GM19351 (cell line): ENCODE measurements at regions not wholly inside any gene's neighbourhood (a gene's known extent, or its start where the extent isn't known, plus 50 kb on each side); places are given as distances from the start of the nearest gene placed in this dataset.
"Not testable (repeated sequence)": the region's sequence is repeated elsewhere in the genome, so short reads cannot be mapped to it uniquely, and the experiment has no call there.

Experiments
- ATAC-seq: cut with Tn5 transposase; IDR thresholded peaks from one replicate; pipeline ENCODE4 v1.9.1; 2021; ENCODE audit warnings: mild to moderate bottlenecking, moderate library complexity; ENCODE audit not compliant: unreplicated experiment

DNA sequence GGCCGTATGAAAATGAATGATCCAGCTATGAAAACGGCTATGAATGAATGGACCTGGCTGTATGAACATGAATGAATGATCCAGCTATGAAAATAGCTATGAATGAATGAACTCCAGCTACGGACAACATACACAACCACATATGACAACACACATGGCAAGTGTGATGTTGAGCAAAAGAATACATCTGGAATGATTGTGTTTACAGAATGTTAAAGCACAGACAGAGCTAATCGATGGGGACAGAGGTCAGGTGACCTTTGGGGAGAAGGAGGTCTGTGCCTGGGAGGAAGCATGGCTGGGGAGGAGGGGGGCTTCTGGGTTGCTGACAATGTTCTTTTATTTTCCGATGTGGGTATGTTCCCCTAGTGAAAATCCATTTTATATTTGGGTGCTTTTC is 174.0 kb upstream of the WSCD1 start:
- ATAC-seq: no peak

DNA sequence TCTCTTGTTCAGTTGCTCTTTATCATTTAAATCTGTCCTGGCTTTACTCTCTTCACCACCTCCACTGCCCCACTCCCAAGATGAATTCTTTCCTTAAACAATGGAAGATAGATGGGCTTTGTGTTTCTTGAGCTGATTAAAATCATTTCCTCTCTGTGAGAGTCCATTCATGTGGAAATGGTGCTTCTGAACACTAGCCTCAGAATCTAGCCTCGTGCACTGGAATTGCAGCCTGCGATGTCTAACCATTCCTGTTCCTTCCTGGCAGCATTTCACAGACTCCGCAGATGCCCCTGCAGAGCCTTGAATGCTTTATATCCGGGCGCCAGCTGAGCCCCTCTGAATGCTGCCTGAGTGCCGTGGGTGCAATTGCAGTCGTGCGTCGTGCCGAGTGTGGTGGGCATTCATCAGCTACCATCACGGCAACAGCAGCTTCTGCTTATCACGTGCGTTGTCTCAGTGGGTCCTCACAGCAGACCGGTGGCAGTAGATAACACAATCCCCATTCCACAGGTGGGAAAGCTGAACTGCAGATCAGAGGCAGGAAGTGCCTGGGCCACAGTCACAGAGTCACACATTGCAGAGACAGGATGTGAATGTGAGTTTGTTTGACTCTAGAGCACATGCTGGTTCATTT is 172.8 kb upstream of the WSCD1 start:
- ATAC-seq: no peak

DNA sequence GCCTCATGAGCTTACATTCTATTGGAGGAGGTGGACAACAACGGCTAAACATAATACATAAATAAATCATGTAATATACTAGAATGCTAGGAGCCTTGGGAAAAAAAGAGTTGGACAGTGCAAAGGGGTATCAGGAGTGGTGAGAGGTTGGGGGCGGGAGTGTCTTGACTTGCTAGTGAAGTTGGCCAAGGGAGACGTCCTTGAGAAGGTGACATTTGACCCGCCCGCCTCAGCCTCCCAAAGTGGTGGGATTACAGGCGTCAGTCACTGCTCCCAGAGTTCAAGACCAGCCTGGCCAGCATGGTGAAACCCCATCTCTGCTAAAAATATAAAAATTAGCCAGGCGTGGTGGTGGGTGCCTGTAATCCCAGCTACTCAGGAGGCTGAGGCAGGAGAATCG is 172.2 kb upstream of the WSCD1 start:
- ATAC-seq: not testable (repeated sequence)

DNA sequence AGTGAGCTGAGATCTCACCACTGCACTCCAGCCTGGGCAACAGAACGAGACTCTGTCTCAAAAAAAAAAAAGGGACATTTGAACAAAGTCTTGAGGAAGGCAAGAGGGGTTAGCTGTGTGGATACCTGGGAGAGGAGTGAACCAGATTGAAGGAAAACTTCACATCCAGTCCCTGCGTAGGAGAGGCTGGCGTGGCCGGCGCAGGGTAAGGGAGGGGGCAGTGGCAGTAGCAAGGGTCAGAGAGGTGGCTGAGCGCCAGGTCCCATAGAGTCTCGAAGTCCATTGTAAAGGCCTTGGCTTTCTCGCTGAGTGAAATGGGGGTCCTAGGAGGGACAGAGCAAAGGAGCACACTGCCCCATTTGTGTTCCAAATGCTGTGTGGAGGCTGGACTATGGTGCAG is 171.8 kb upstream of the WSCD1 start:
- ATAC-seq: no peak

DNA sequence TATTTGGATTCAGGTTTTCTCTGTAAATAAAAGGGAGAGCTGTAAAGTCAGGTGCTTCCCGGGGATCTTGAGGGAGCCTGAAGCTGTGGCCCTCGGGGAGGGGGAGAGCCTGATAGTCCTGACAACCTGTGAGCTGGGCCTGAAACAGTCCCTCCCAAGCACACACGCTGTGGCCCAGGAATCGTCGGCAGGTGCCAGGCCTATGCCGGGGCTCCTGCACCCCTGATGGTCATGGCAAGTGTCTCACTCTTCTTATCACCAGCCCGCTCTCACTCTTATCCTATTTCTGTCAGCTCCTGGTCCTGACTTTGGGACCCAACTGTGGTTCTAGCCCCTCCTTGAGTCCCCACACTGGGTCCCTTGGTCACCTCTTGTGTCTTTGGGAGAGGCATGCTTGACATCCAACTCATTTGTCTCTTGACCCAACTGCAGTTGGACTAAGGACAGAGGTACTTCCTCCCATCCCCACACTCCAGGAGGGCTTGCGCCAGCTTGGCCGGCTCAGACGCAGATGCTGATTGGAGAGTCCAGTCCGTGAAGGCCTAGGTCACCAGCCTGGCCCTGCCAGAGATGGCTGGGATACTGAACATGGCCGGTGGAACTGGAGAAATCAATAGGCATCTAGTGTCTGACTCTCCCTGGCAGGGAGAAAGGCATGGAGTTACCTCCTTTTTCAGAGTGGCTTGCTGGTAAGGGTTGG is 170.5 kb upstream of the WSCD1 start:
- no peak for ATAC-seq

DNA sequence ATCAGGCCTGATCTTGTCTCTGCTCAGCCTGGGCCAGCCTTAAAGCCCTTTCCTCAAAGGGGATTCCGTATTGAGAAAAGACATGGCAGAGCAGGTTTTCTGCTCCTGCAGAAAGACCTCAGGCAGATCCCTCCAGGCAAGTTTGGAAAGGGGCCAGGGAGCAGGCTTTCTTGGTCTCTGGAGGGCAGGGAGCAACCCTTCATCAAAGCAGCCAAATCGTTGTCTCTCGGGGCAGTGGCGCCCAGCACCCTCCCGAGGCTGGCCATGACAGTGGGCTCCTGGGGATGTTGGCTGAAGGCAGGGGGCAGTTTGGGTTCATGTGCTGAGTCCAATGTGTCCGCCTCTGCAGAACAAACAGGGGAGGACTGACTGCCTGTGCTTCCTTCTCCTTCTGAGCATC is 168.4 kb upstream of the WSCD1 start:
- no peak for ATAC-seq

DNA sequence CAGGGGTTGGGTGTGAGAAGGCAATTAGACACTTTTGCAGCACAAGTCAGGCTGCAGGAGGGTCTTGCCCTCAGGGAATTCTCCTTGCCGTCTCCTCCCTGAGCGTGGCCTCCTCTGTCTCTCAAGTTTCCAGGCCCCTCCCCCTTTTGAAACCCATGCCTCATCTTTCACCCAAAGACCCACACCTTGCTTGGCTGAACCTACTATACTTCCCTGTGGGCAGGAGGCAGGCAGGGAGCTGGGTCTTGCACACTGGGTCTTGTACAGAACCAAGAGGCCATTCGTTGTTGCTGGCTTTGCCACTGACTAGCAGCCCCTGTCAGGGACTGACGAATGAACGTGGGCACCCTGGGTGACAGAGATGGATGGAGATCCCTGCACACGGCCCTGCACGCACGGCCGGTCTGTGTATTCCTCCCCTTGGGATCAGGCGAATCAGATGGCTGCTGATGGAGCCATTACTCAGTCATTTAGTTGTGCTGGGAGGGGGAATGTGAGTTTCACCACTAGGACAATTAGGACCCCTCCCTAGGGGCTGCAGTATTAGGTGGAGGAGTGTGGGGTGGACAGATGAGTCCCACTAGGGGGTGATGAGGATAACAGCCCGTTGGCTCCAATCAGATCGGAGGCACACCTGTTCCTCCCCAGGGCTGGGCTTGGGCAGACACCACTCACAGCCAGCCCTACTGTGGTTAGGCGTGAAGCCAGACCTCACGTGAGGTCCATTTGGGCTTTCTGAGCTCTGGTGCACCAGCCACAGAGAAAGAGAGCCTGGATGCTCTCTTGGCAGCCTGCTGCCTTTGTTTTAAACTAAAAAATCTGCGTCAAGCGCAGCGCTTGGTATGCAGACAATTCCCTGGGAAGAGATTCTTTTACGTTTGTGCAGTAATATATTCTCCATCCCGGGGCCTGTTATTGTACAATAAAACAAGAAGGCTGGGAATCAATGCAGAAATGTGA is 167.7 kb upstream of the WSCD1 start:
- ATAC-seq: no peak

DNA sequence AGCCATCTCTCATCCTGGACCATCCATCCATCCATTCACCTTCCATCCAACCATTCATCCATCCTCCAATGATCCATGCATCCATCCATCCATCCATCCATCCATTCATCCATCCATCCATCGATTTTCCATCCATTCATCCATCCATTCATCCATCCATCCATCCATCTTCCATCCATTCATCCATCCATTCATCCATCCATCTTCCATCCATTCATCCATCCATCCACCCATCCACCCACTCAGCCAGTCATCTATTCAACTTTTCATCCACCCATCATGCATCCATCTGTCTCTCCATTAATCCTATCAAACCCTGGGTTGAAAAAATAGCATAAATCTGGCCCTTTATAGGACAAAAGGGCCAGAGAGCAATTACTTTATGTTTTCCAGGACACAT is 158.3 kb upstream of the WSCD1 start:
- no peak for ATAC-seq

DNA sequence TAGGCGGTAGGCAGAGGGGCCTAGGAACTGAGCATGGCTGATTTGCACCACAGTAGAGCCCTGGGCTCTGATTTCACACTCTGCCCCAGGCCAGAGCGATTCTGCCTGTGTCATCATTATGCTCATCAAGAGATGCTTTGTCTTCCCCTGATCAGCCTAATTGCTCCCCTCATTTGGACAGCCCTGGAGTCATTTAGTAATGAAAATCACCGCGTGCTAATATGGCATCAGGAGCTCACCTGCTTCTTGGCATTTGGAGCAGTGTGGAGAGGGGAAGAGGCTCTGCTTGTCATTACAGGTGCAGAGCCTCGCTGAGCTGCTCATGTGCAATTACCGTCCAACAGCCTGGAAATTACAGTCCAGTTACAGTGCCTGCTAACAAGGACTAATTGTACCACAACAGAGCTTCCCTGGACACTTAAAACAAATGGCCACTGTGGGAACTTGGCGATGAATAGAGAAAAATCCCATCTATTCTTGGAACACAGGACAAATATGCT is 157.1 kb upstream of the WSCD1 start:
- no peak for ATAC-seq

DNA sequence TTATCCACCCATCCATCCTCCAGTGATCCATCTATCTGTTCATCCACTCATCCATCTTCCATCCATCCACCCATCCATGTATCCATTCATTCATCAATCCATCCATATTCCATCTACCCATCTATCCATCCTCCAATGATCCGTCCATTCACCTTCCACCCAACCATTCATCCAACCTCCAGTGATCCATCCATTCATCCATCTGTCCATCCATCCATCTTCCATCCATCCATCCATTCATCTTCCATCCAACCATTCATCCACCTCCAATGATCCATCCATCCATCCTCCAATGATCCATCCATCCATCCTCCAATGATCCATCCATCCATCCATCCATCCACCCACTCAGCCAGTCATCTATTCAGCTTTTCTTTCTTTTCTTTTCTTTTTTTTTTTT is 156.5 kb upstream of the WSCD1 start:
- ATAC-seq: no peak

DNA sequence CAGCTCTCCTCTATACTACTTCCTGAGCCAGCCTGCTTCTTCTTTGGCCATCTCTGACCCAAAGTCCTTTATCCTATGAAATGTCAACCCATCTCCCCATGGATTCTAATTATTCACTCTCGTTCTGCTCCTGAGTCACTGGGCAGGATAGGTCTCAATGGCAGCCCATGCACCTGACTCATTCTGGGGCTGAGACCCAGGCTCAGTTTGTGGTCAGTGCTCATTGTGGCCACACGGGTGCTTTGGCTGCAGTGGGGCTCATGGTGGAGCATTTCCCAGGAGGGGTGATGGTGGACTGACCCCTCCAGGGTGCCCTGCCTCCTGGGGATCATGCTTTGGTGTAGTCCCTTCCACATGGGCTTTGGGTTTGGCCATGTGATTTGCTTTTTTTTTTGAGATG is 154.8 kb upstream of the WSCD1 start:
- ATAC-seq: no peak

DNA sequence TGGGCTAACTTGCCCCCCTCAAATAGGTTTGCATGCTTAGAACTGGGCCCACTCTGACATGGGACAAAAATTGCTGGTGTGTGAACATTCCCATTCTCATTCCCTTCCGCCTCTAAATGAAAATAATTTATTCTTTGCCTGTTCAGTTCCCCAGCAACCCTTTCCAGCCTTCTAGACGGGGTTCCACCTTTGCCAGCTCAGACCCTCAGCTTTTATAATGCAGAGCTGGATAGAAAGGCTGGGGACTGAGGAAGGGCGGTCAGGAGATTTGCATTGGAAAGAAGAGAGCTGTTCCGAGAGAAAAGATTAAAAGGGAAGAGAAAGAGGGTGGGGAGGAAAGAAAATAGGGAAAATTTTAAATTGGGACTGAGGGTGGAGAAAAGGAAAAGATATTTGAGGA is 151.1 kb upstream of the WSCD1 start:
- no peak for ATAC-seq

DNA sequence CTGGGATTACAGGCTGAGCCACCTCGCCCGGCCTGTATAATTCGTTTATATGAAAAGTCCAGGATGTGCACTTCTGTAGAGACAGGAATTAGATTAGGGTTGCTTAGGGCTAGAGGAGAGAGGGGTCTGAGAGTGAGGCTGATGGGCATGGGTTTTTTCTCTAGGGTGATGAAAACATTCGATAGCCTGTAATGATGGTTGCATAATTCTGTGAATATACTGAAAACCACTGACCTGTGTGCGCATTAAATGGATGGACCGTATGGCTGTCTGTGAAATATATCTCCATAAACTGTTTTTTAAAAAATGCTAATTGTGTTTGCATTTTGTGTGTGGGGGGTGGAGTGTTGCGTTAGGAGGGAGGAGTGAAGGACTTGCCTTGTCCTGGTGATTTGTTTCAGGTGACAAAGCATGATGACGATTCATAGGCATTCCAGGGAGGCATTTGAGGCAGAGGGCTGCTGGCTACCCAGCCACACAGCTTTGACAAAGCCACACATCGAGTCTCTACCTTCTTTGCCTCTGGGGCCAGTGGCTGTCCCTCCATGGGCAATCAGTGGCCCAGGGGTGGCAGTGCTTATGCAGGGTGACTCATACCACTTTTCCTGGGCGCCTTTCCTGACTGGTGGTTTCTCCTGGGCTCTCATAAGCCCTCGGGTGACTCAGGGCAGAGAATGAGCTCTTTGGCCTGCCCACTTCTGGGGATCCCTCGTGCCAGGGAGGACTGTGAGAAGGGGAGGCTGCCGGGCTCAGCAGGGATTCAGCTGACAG is 148.5 kb upstream of the WSCD1 start:
- ATAC-seq: no peak

DNA sequence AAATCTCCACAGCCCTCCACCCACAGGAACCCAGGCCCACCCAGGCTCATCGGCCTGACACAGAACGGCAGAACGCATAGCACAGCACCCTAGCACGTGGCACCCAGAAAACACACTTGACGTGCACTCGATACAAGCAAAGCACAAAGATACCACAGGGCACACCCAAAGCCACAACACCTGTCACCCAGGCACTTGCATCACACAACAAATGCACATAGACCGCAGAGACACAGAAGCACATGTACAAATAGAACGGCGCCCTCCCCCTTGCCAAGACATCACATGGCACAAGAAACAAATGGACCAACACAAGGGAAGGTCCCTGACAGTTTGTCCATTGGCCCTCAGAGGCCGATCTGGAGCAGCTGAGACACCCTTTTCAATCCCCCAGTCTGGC is 147.7 kb upstream of the WSCD1 start:
- no peak for ATAC-seq

DNA sequence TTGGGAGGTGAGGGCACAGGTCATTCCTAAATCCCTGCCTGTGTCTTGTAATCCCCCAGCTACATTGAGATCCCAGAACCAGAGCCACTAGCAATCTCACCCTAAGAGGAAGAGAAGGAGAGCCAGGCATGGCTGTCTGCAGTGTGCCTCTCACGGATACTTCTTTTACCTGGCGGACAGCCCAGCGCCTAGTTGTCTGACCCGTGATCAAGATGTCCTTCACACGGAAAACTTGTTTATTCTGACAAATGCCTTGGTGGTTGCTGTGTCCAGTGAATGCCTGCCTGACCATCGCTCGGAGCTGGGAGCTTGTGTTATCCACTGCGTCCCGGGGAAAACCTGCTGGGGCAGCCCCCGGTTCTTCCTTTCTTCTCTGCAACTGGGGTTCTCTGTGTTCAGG is 140.5 kb upstream of the WSCD1 start:
- ATAC-seq: no peak

DNA sequence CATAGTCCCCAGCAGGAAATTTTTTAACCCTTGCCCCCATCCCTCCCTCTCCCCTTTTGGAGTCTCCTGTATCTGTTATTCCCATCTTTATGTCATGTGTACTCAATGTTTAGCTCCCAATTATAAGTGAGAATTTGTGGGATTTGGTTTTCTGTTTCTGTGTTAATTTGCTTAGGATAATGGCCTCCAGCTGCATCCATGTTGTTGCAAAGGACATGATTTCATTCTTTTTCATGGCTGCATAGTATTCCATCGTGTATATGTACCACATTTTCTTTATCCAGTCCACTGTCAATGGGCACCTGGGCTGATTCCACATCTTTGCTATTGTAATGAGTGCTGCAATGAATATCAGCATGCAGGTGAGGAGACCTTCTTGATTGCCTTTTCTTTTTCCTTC is 139.6 kb upstream of the WSCD1 start:
- not testable (repeated sequence) for ATAC-seq

DNA sequence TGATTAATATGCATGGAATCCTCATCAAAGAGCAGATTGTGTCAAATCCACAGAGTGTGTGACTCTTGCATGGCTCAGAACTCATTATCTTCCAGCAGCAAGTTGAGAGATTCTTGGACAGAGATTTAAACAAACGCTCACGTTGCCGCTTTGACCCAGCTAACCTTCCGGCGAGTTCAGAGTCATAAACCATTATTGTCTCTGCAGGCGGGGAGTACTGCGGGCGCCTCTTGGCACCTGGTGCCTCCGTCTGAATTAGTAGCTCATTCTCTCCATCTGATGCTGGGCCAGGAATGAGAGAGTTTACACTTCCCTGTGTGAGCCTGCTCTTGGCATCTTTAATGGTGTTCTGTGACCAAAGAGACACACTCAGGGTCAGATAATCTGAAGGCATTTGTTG is 138.6 kb upstream of the WSCD1 start:
- no peak for ATAC-seq

DNA sequence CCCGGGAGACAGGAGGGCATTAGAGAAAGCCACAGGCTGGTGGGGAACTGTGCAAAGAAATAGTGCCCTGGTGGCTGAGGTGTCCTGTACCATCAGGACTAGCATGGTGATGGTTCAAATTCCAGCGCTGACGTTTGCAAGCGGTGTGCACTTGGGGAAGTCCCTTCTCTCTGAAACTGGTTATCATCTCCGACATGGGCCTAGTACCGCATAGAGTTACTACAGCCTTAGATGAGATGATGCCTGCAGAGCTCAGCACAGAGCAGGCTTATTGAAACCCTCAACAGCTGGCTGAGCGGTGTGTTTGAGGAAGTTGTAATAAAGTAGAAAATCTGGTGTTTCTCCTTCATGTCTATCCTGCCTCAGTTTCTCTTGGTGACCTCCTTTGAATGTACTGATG is 136.7 kb upstream of the WSCD1 start:
- ATAC-seq: no peak

DNA sequence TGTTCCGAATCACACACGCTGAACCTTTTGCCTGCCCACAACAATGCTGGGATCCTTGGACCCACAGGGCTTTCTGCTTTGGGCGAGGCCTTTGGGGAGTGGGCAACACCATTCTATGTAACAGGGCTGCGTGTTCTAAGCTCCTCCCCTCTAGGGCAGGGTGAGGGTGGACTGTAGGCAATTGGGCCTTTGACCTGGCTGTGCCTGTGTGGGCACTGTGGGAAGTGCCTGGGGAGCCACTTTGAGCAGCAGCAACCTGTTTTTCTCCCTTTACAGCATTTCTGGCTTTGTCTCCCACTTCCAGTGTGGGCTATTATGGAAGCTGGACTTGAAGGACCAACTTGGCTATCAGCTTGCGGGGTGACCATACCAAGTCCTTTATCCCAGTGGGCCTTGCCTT is 128.9 kb upstream of the WSCD1 start:
- no peak for ATAC-seq

DNA sequence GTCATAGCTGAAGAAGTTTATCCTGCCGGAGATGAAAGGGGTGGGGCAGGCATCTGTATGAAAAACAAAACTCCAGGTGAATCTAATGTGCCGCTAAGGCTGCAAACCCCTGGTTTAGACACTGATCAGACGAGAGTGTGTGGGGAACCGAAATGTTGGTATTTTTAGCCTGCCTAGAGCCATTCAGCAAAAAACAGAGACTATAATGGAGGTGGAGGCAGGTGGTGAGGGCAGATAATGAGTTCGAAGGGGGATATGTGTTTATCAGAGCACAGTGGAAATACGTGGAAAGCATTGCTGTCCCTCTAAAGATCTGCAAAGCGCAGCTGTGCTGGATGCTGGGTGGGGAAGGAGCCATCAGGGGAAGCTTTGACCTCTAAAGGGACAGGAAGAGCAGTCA is 127.5 kb upstream of the WSCD1 start:
- ATAC-seq: no peak

DNA sequence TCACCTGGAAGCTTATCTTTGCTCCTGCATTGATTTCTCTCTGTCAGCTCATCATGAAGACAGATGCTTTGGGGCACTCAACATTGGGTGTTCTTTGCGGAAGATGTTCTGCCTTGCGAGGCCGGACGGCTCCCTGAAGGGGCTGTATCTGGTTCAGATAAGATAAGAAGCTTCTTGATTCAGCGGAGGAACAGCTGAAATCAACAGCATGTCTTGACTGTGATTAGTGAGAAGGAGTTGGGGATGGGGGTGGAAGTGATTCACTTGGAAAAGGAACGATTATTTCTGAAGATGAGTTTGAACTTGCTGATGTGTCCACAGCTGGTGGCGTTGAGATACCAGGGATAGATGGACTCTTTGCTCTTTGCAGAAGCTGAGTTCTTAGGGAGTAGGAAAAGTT is 126.9 kb upstream of the WSCD1 start:
- ATAC-seq: no peak
